Uterus (tissue), 3 donors: ENCODE measurements at regions not wholly inside any gene's neighbourhood (a gene's known extent, or its start where the extent isn't known, plus 50 kb on each side); places are given as distances from the start of the nearest gene placed in this dataset.

Experiments
- DNase-seq, 2 donors: peaks; one replicate each; pipeline ENCODE4 v3.0.0-alpha.2; 2019 to 2020
- H3K27ac ChIP-seq, 2 donors: fragments of 200-600 bp; sonication (generic); 1 replicate in 1 of 2; 2 replicates in 1 of 2; pipeline ENCODE4 v1.5.1; 2016 to 2018
- H3K27me3 ChIP-seq, 2 donors: fragments of 200-600 bp; sonication (generic); one replicate each; pipeline ENCODE4 v1.5.1; 2018 to 2019; ENCODE audit warnings: control low read depth in 1 of 2
- H3K36me3 ChIP-seq, 2 donors: fragments of 200-600 bp; sonication (generic); one replicate each; pipeline ENCODE4 v1.5.1; 2019; ENCODE audit warnings: control low read depth in 1 of 2
- H3K4me1 ChIP-seq, 2 donors: fragments of 200-600 bp; sonication (generic); one replicate each; pipeline ENCODE4 v1.5.1; 2018 to 2019; ENCODE audit warnings: control low read depth in 1 of 2
- H3K4me3 ChIP-seq, 2 donors: fragments of 200-600 bp; sonication (generic); 1 replicate in 1 of 2; 2 replicates in 1 of 2; pipeline ENCODE4 v1.5.1; 2018 to 2019; ENCODE audit warnings: mild to moderate bottlenecking in 1 of 2
- H3K9me3 ChIP-seq, 2 donors: fragments of 200-600 bp; sonication (generic); one replicate each; pipeline ENCODE4 v1.5.1; 2019; ENCODE audit warnings: control low read depth in 1 of 2
- CTCF ChIP-seq, 4 experiments: fragments of 200-600 bp in 2 of 4; fragments of 450-650 bp in 2 of 4; sonication (generic) in 2 of 4; IDR thresholded peaks; one replicate each; pipeline ENCODE4 v1.5.1; 2016 to 2019; ENCODE audit warnings: antibody characterized with exemption in 4 of 4, mild to moderate bottlenecking in 2 of 4, moderate library complexity in 1 of 4
- POLR2A ChIP-seq, 2 donors: fragments of 450-650 bp; IDR thresholded peaks; one replicate each; pipeline ENCODE4 v1.6.1; 2016; ENCODE audit warnings: antibody characterized with exemption in 2 of 2, mild to moderate bottlenecking in 1 of 2, moderate library complexity in 1 of 2
- intact Hi-C: fragments of 100-400 bp; cut with DNase I; formaldehyde crosslinking; loops from one replicate; pipeline ENCODE4 v1.15.1; 2023; ENCODE audit warnings: low total_unique reads
- donor health status: DM: yes; HTN: yes; CAD: no.

- intact Hi-C loops, result no loop called here
- Histone ChIP-seq H3K36me3 (no peaks in the 10 kb centered on the region), H3K9me3 (no peaks in the 10 kb centered on the region), H3K27ac (no peak overlapping the region), H3K27me3 (no peaks in the 10 kb centered on the region), H3K4me3 (no peak overlapping the region), H3K4me1 (no peaks in the 10 kb centered on the region)
- no peak for TF ChIP-seq POLR2A (IDR thresholded peaks at IDR 0.05)
- TF ChIP-seq CTCF (IDR thresholded peaks at IDR 0.05), result no peak
- no peak for DNase-seq
Measured at GRCh38 chr3:43195115-43195498, 89.2 kb upstream of the POMGNT2 start.

GRCh38 chr3:43194490-43195114 lies 88.7 kb upstream of the POMGNT2 start:
- H3K36me3 ChIP-seq, result no peaks in the 10 kb centered on the region
- TF ChIP-seq CTCF (IDR thresholded peaks at IDR 0.05) (no peak), POLR2A (IDR thresholded peaks at IDR 0.05) (no peak)
- H3K27ac ChIP-seq, result no peak overlapping the region
- no peaks in the 10 kb centered on the region for H3K9me3 ChIP-seq
- DNase-seq, result no peak
- no peaks in the 10 kb centered on the region for H3K27me3 ChIP-seq
- H3K4me3 ChIP-seq, result no peak overlapping the region
- intact Hi-C loops, result no loop called here
- H3K4me1 ChIP-seq, result no peaks in the 10 kb centered on the region

GRCh38 chr3:43194069-43194468 lies 88.2 kb upstream of the POMGNT2 start:
- intact Hi-C loops, result no loop called here
- Histone ChIP-seq H3K36me3 (no peaks in the 10 kb centered on the region), H3K4me3 (no peak overlapping the region), H3K27me3 (no peaks in the 10 kb centered on the region), H3K9me3 (no peaks in the 10 kb centered on the region), H3K4me1 (no peaks in the 10 kb centered on the region), H3K27ac (no peak overlapping the region)
- no peak for DNase-seq
- TF ChIP-seq POLR2A (IDR thresholded peaks at IDR 0.05) (no peak), CTCF (IDR thresholded peaks at IDR 0.05) (no peak)

- H3K4me1 ChIP-seq, result no peaks in the 10 kb centered on the region
- DNase-seq, result no peak
- H3K9me3 ChIP-seq, result no peaks in the 10 kb centered on the region
- no peaks in the 10 kb centered on the region for H3K36me3 ChIP-seq
- TF ChIP-seq POLR2A (IDR thresholded peaks at IDR 0.05) (no peak), CTCF (IDR thresholded peaks at IDR 0.05) (no peak)
- H3K27me3 ChIP-seq, result no peaks in the 10 kb centered on the region
- intact Hi-C loops, result no loop called here
- H3K27ac ChIP-seq, result no peak overlapping the region
- no peak overlapping the region for H3K4me3 ChIP-seq
Measured at GRCh38 chr3:43192028-43192427, 86.1 kb upstream of the POMGNT2 start.

GRCh38 chr3:43191116-43191515 lies 85.2 kb upstream of the POMGNT2 start:
- Histone ChIP-seq H3K4me3 (no peak overlapping the region), H3K4me1 (no peaks in the 10 kb centered on the region), H3K27me3 (no peaks in the 10 kb centered on the region), H3K27ac (peak overlapping the region in 1 of 2 donors; percentile 70), H3K36me3 (no peaks in the 10 kb centered on the region), H3K9me3 (no peaks in the 10 kb centered on the region)
- DNase-seq, result no peak
- TF ChIP-seq POLR2A (IDR thresholded peaks at IDR 0.05) (no peak), CTCF (IDR thresholded peaks at IDR 0.05) (no peak)
- intact Hi-C loops, result no loop called here
